ENCODE measurements at regions not wholly inside any gene's neighbourhood (a gene's known extent, or its start where the extent isn't known, plus 50 kb on each side); places are given as distances from the start of the nearest gene placed in this dataset.

DNA sequence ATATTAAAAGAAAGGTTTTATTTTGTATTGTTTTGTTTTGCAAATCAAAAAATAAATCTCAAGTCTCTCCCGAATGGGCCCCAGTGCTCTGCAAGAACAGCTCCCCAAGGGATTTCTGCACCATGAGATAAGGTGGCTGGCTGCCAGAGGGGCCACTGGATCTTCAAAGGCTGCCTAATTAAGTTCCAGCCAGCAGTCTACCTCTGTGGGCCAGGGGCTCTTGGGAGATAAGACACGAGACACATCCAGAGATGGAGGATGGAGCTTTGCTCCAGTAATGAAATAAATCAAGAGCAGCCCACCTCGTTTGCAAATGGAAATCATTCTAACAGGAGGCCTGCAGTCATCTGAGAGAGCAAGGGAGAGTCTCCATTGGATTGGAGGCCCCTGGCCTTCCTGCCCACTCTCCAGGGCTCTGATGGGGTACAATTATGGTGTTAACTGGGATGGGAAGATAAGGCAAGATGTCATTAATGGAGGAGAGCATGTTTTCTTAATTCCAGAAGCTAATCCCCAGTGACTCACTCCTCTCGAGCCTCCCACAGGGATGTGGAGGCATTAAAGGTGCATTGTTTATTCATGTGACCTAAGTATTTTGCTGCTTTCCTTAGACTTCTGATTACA, 155.2 kb upstream of the KAZN start:
- intact Hi-C loops (cut with DNase I, micrococcal nuclease): no loop called here
- TF ChIP-seq, protein P1, sequence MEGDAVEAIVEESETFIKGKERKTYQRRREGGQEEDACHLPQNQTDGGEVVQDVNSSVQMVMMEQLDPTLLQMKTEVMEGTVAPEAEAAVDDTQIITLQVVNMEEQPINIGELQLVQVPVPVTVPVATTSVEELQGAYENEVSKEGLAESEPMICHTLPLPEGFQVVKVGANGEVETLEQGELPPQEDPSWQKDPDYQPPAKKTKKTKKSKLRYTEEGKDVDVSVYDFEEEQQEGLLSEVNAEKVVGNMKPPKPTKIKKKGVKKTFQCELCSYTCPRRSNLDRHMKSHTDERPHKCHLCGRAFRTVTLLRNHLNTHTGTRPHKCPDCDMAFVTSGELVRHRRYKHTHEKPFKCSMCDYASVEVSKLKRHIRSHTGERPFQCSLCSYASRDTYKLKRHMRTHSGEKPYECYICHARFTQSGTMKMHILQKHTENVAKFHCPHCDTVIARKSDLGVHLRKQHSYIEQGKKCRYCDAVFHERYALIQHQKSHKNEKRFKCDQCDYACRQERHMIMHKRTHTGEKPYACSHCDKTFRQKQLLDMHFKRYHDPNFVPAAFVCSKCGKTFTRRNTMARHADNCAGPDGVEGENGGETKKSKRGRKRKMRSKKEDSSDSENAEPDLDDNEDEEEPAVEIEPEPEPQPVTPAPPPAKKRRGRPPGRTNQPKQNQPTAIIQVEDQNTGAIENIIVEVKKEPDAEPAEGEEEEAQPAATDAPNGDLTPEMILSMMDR (IDR thresholded peaks at IDR 0.05): no peak
- no peak for DNase-seq
- H3K4me3 ChIP-seq: no peak overlapping the region
- no peaks in the 10 kb centered on the region for H3K4me1 ChIP-seq (ENCODE audit: low read depth)
- no peaks in the 10 kb centered on the region for H3K36me3 ChIP-seq (ENCODE audit: low read depth)
- H3K9me3 ChIP-seq: no peaks in the 10 kb centered on the region
- ATAC-seq: no peak

GRCh38 chr1:14451217-14451616, 147.3 kb upstream of the KAZN start:
- ATAC-seq (no peak), DNase-seq (no peak)
- intact Hi-C loops (cut with DNase I, micrococcal nuclease): no loop called here
- TF ChIP-seq, protein P1 (IDR thresholded peaks at IDR 0.05): no peak
- H3K4me3 ChIP-seq: no peak overlapping the region
- no peaks in the 10 kb centered on the region for H3K36me3 ChIP-seq (ENCODE audit: low read depth)
- H3K9me3 ChIP-seq: no peaks in the 10 kb centered on the region
- H3K4me1 ChIP-seq (ENCODE audit: low read depth): no peaks in the 10 kb centered on the region

- no peaks in the 10 kb centered on the region for H3K4me1 ChIP-seq (ENCODE audit: low read depth)
- DNase-seq (no peak), ATAC-seq (no peak)
- H3K9me3 ChIP-seq: no peaks in the 10 kb centered on the region
- TF ChIP-seq, protein P1 (IDR thresholded peaks at IDR 0.05): no peak
- H3K4me3 ChIP-seq: no peak overlapping the region
- no peaks in the 10 kb centered on the region for H3K36me3 ChIP-seq (ENCODE audit: low read depth)
- intact Hi-C loops (cut with DNase I, micrococcal nuclease): no loop called here
Measured at GRCh38 chr1:14452551-14452950, 145.9 kb upstream of the KAZN start.

DNA sequence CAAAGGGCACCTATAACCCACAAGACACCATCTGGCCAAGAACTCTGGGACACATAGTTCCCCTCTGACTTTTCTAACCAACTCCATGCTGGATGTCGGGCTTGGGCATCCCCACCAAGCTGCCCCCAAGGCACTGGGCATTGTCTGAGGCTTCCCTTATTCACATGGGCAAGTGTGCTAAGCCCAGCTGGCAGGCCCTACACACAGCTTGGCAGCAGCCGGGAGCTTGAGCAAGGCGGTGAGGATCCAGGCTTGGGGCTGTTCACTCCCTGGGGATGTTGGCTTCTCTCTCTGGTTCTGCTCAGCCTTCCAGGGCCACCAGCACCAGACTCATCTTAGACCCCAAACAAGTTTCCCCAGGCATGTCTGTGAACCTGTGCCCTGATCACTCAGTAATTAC, 138.3 kb upstream of the KAZN start:
- intact Hi-C loops (cut with DNase I, micrococcal nuclease): no loop called here
- ATAC-seq: no peak
- Histone ChIP-seq H3K4me3 (no peak overlapping the region), H3K4me1 (ENCODE audit: low read depth) (no peaks in the 10 kb centered on the region), H3K9me3 (no peaks in the 10 kb centered on the region), H3K36me3 (ENCODE audit: low read depth) (no peaks in the 10 kb centered on the region)
- TF ChIP-seq, protein P1 (IDR thresholded peaks at IDR 0.05): no peak
- DNase-seq: no peak

DNA sequence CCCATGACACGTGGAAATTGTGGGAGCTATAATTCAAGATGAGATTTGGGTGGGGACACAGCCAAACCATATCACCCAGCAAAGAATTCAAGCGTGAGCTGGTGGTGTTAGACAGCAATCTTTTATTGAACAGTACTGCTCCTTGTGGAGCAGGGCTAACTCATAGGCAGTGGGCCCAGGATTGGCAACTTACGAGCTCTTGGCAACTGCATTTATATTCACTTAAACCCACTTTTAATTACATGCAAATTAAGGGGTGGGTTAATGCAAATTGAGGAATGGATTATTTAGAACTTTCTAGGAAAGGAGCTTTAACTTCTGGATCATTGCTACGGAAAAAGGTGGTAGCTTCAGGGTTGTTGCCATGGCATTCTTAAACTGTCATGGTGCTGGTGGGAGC, 135.6 kb upstream of the KAZN start:
- intact Hi-C loops (cut with DNase I, micrococcal nuclease): no loop called here
- no peaks in the 10 kb centered on the region for H3K9me3 ChIP-seq

More for the DNA sequence above, 135.6 kb upstream of the KAZN start:
- ATAC-seq: no peak
- Histone ChIP-seq H3K36me3 (ENCODE audit: low read depth) (no peaks in the 10 kb centered on the region), H3K4me1 (ENCODE audit: low read depth) (no peaks in the 10 kb centered on the region), H3K4me3 (no peak overlapping the region)
- DNase-seq: no peak
- TF ChIP-seq, protein P1 (IDR thresholded peaks at IDR 0.05): no peak

All from mucosa of descending colon (tissue), 3 donors.